H9 (cell line): ENCODE measurements at regions not wholly inside any gene's neighbourhood (a gene's known extent, or its start where the extent isn't known, plus 50 kb on each side); places are given as distances from the start of the nearest gene placed in this dataset.

Source experiments
- DNase-seq: peaks from one replicate; pipeline ENCODE4 v3.0.0-alpha.2; 2017
- H2AFZ ChIP-seq: one replicate; pipeline ENCODE4 v1.6.1; 2013; ENCODE audit warnings: mild to moderate bottlenecking, low read length, control low read depth, moderate library complexity
- H2AK5ac ChIP-seq: 2 replicates; pipeline ENCODE4 v1.6.1; 2013; ENCODE audit warnings: low read length, control low read depth, mixed read lengths; ENCODE audit not compliant: insufficient read length
- H2BK120ac ChIP-seq: one replicate; pipeline ENCODE4 v1.6.1; 2013; ENCODE audit warnings: low read depth, mild to moderate bottlenecking, low read length, control low read depth, inconsistent platforms; ENCODE audit not compliant: poor library complexity, severe bottlenecking
- H2BK12ac ChIP-seq: 2 replicates; pipeline ENCODE4 v1.6.1; 2013; ENCODE audit warnings: low read length, control low read depth, mixed read lengths, low read depth; ENCODE audit not compliant: insufficient read length
- H2BK15ac ChIP-seq: 2 replicates; pipeline ENCODE4 v1.6.1; 2013; ENCODE audit warnings: low read depth, low read length, control low read depth
- H2BK20ac ChIP-seq: one replicate; pipeline ENCODE4 v1.6.1; 2013; ENCODE audit warnings: low read depth, mild to moderate bottlenecking, low read length, control low read depth, inconsistent platforms; ENCODE audit not compliant: poor library complexity, severe bottlenecking
- H2BK5ac ChIP-seq: 2 replicates; pipeline ENCODE4 v1.6.1; 2013; ENCODE audit warnings: low read length, control low read depth, mixed read lengths; ENCODE audit not compliant: insufficient read length
- H3K14ac ChIP-seq: 2 replicates; pipeline ENCODE4 v1.6.1; 2013; ENCODE audit warnings: low read length, control low read depth; ENCODE audit not compliant: insufficient read depth
- H3K18ac ChIP-seq: 2 replicates; pipeline ENCODE4 v1.6.1; 2013; ENCODE audit warnings: low read depth, mild to moderate bottlenecking, mixed read lengths, low read length, control low read depth; ENCODE audit not compliant: insufficient read length
- H3K23ac ChIP-seq: 2 replicates; pipeline ENCODE4 v1.6.1; 2013; ENCODE audit warnings: low read length, control low read depth, mixed read lengths, low read depth; ENCODE audit not compliant: insufficient read length
- H3K23me2 ChIP-seq: 2 replicates; pipeline ENCODE4 v1.6.1; 2013; ENCODE audit warnings: low read depth, mild to moderate bottlenecking, mixed read lengths, low read length, control low read depth; ENCODE audit not compliant: insufficient read length, poor library complexity, severe bottlenecking
- H3K27ac ChIP-seq: 2 replicates; pipeline ENCODE4 v1.5.1; 2013; ENCODE audit warnings: low read length, control low read depth, mixed read lengths, low read depth; ENCODE audit not compliant: insufficient read length
- H3K27me3 ChIP-seq: 2 replicates; pipeline ENCODE4 v1.6.1; 2013; ENCODE audit warnings: low read length, control low read depth, inconsistent platforms; ENCODE audit not compliant: insufficient read depth
- H3K4ac ChIP-seq: 2 replicates; pipeline ENCODE4 v1.6.1; 2013; ENCODE audit warnings: low read depth, mild to moderate bottlenecking, control low read depth, inconsistent platforms, low read length, moderate library complexity
- H3K4me1 ChIP-seq: 2 replicates; pipeline ENCODE4 v1.6.1; 2013; ENCODE audit warnings: low read length, control low read depth, inconsistent platforms; ENCODE audit not compliant: insufficient read depth
- H3K4me2 ChIP-seq: 2 replicates; pipeline ENCODE4 v1.6.1; 2013; ENCODE audit warnings: low read length, control low read depth, mixed read lengths; ENCODE audit not compliant: insufficient read length, insufficient read depth
- H3K56ac ChIP-seq: 2 replicates; pipeline ENCODE4 v1.6.1; 2013; ENCODE audit warnings: low read depth, mild to moderate bottlenecking, mixed read lengths, low read length, control low read depth; ENCODE audit not compliant: insufficient read length
- H3K79me1 ChIP-seq: 2 replicates; pipeline ENCODE4 v1.6.1; 2013; ENCODE audit warnings: low read depth, mild to moderate bottlenecking, moderate library complexity, low read length, control low read depth, inconsistent platforms; ENCODE audit not compliant: insufficient read depth, poor library complexity, severe bottlenecking
- H3K79me2 ChIP-seq: 2 replicates; pipeline ENCODE4 v1.6.1; 2013; ENCODE audit warnings: low read length, control low read depth, inconsistent platforms; ENCODE audit not compliant: insufficient read depth
- H3K9ac ChIP-seq: 2 replicates; pipeline ENCODE4 v1.6.1; 2013; ENCODE audit warnings: low read length, control low read depth, mixed read lengths; ENCODE audit not compliant: insufficient read length; ENCODE audit errors: extremely low read depth
- H3K9me3 ChIP-seq: one replicate; pipeline ENCODE4 v1.6.1; 2013; ENCODE audit warnings: low read depth, low read length, inconsistent platforms; ENCODE audit not compliant: control insufficient read depth
- H3T11ph ChIP-seq: one replicate; pipeline ENCODE4 v1.6.1; 2013; ENCODE audit warnings: mild to moderate bottlenecking, low read length, control low read depth, inconsistent platforms
- H4K20me1 ChIP-seq: one replicate; pipeline ENCODE4 v1.6.1; 2013; ENCODE audit not compliant: control insufficient read depth, insufficient read length, insufficient read depth
- H4K5ac ChIP-seq: 2 replicates; pipeline ENCODE4 v1.6.1; 2013; ENCODE audit warnings: low read depth, mild to moderate bottlenecking, mixed read lengths, low read length, control low read depth; ENCODE audit not compliant: insufficient read length
- H4K8ac ChIP-seq: replicated peaks from 2 replicates; pipeline ENCODE4 v1.6.1; 2013; ENCODE audit warnings: low read length, control low read depth, mixed read lengths, low read depth; ENCODE audit not compliant: insufficient read length
- H4K91ac ChIP-seq: 2 replicates; pipeline ENCODE4 v1.6.1; 2013; ENCODE audit warnings: low read depth, mild to moderate bottlenecking, moderate library complexity, mixed read lengths, low read length, control low read depth; ENCODE audit not compliant: insufficient read length
- H3K27ac Mint-ChIP-seq, 3 experiments: 2 replicates in 2 of 3; 3 replicates in 1 of 3; pipeline ENCODE4 v1.8.0; 2020 to 2021; ENCODE audit warnings: mixed read lengths in 3 of 3, mild to moderate bottlenecking in 1 of 3, moderate library complexity in 1 of 3
- H3K27me3 Mint-ChIP-seq: 2 replicates; pipeline ENCODE4 v1.8.0; 2021; ENCODE audit warnings: low read depth, mild to moderate bottlenecking, moderate library complexity, mixed read lengths
- H3K36me3 Mint-ChIP-seq, 3 experiments: 2 replicates in 2 of 3; 3 replicates in 1 of 3; pipeline ENCODE4 v1.8.0; 2020 to 2021; ENCODE audit warnings: low read depth in 3 of 3, mixed read lengths in 3 of 3; ENCODE audit not compliant: insufficient read depth in 1 of 3
- H3K4me1 Mint-ChIP-seq, 2 experiments: 2 replicates each; pipeline ENCODE4 v1.8.0; 2020; ENCODE audit warnings: mixed read lengths in 2 of 2
- H3K4me3 Mint-ChIP-seq, 2 experiments: 2 replicates in 1 of 2; 3 replicates in 1 of 2; pipeline ENCODE4 v1.8.0; 2020 to 2021; ENCODE audit warnings: mild to moderate bottlenecking in 2 of 2, mixed read lengths in 2 of 2, moderate library complexity in 1 of 2
- H3K9me3 Mint-ChIP-seq, 2 experiments: 2 replicates in 1 of 2; 3 replicates in 1 of 2; pipeline ENCODE4 v1.8.0; 2020; ENCODE audit warnings: mild to moderate bottlenecking in 2 of 2, mixed read lengths in 2 of 2, moderate library complexity in 1 of 2
- CTCF ChIP-seq: fragments of 200-600 bp; sonication (generic); conservative IDR thresholded peaks from 3 replicates; pipeline ENCODE4 v1.8.0; 2021; ENCODE audit warnings: antibody characterized with exemption, mild to moderate bottlenecking
- WGBS: extraction: QIAGEN DNeasy Blood & Tissue Kit; methylation state at CpG from one replicate; pipeline ENCODE4 v1.1.7; 2013; ENCODE audit warnings: missing lambda C conversion rate, low lambda C conversion rate, mixed read lengths; ENCODE audit not compliant: insufficient read length; ENCODE audit errors: extremely low coverage; 5-methylcytosine and 5-hydroxymethylcytosine counted together

- no peak overlapping the region for H3K56ac ChIP-seq
- no peak for DNase-seq
- no peak overlapping the region for H3K4ac ChIP-seq
- no peak overlapping the region for H3K23ac ChIP-seq
- peaks cover 8% of the 10 kb centered on the region for H3K27me3 Mint-ChIP-seq
- no peak overlapping the region for H2BK5ac ChIP-seq
- H3K27me3 ChIP-seq: no peaks in the 10 kb centered on the region
- H3K18ac ChIP-seq: no peak overlapping the region
- H3K79me2 ChIP-seq: no peaks in the 10 kb centered on the region
- H3K4me2 ChIP-seq: no peak overlapping the region
- peak overlapping the region in 1 of 3 experiments; percentile 76; a peak in 1 of 7 replicates for H3K27ac Mint-ChIP-seq
- H2BK20ac ChIP-seq: no peak overlapping the region
- H4K91ac ChIP-seq: no peak overlapping the region
- H2AK5ac ChIP-seq: no peak overlapping the region
- no peak overlapping the region for H2BK12ac ChIP-seq
- H2AFZ ChIP-seq: no peak overlapping the region
- H3K9ac ChIP-seq: no peak overlapping the region
- no peak overlapping the region for H3K4me3 Mint-ChIP-seq
- no peaks in the 10 kb centered on the region for H3K9me3 ChIP-seq
- no peak overlapping the region for H3K27ac ChIP-seq
- no CpG with 5 or more reads among the region's 3 CpGs for WGBS
- H3K79me1 ChIP-seq: no peaks in the 10 kb centered on the region
- no peaks in the 10 kb centered on the region for H3K23me2 ChIP-seq
- H2BK120ac ChIP-seq: no peak overlapping the region
- no peak overlapping the region for H3K14ac ChIP-seq
- no peak overlapping the region for H3T11ph ChIP-seq
- H3K4me1 Mint-ChIP-seq: peaks cover 0 to 6% of the 10 kb centered on the region in 2 experiments; a peak in 2 of 4 replicates
- H4K5ac ChIP-seq: no peak overlapping the region
- no peaks in the 10 kb centered on the region; a peak in 1 of 7 replicates for H3K36me3 Mint-ChIP-seq
- no peaks in the 10 kb centered on the region for H3K4me1 ChIP-seq
- H4K8ac ChIP-seq: no peak overlapping the region
- no peaks in the 10 kb centered on the region for H4K20me1 ChIP-seq
- no peak for TF ChIP-seq CTCF
- H2BK15ac ChIP-seq: no peak overlapping the region
- no peaks in the 10 kb centered on the region; a peak in 1 of 5 replicates for H3K9me3 Mint-ChIP-seq
Measured at GRCh38 chr2:71880287-71880686, 267.4 kb downstream of the CYP26B1 start.
